WTC11 (cell line): ENCODE measurements at regions not wholly inside any gene's neighbourhood (a gene's known extent, or its start where the extent isn't known, plus 50 kb on each side); places are given as distances from the start of the nearest gene placed in this dataset.

Experiments used
- ATAC-seq: fragments of 200-7000 bp; cut with Tn5 transposase; 2 replicates; pipeline ENCODE4 v1.10.0; 2021; ENCODE audit warnings: mild to moderate bottlenecking, moderate library complexity
- CTCF ChIA-PET: fragments of 300-600 bp; sonication (Branson Sonifier 250); formaldehyde crosslinking; loops from one replicate; lab custom pipeline; 2021; ENCODE audit warnings: antibody characterized with exemption; lab: Charles Lee
- POLR2A ChIA-PET: fragments of 350-600 bp; sonication (Branson Sonifier 250); formaldehyde crosslinking; loops from one replicate; lab custom pipeline; 2021; ENCODE audit warnings: antibody characterized with exemption; lab: Charles Lee
- DNase-seq: peaks from one replicate; pipeline ENCODE4 v3.0.0; 2021; ENCODE audit warnings: low spot score
- H3K27ac Mint-ChIP-seq: 2 replicates; pipeline ENCODE4 v1.8.0; 2021; ENCODE audit warnings: mixed read lengths
- H3K27me3 Mint-ChIP-seq: 2 replicates; pipeline ENCODE4 v1.8.0; 2021; ENCODE audit warnings: low read depth, mild to moderate bottlenecking, moderate library complexity, mixed read lengths
- H3K36me3 Mint-ChIP-seq: 2 replicates; pipeline ENCODE4 v1.8.0; 2021; ENCODE audit warnings: mixed read lengths
- H3K4me1 Mint-ChIP-seq: 2 replicates; pipeline ENCODE4 v1.8.0; 2022; ENCODE audit warnings: mixed read lengths
- H3K4me3 Mint-ChIP-seq: 2 replicates; pipeline ENCODE4 v1.8.0; 2021; ENCODE audit warnings: mild to moderate bottlenecking, moderate library complexity, mixed read lengths
- H3K9me3 Mint-ChIP-seq: 2 replicates; pipeline ENCODE4 v1.8.0; 2021; ENCODE audit warnings: mixed read lengths
- CREB1 ChIP-seq: sonication (generic); formaldehyde crosslinking; IDR thresholded peaks from 2 replicates; pipeline ENCODE4 v1.8.0; 2023; ENCODE audit warnings: mild to moderate bottlenecking, missing genetic modification reagents
- GRHL2 ChIP-seq: fragments of 250-450 bp; sonication (Bioruptor Pico); IDR thresholded peaks from 2 replicates; pipeline ENCODE4 v1.8.0; 2022; ENCODE audit warnings: mild to moderate bottlenecking, moderate library complexity; ENCODE audit not compliant: insufficient replicate concordance, severe bottlenecking
- IRF2 ChIP-seq: sonication (generic); formaldehyde crosslinking; IDR thresholded peaks from 2 replicates; pipeline ENCODE4 v1.8.0; 2022; ENCODE audit warnings: low read depth, missing genetic modification reagents, borderline replicate concordance
- JAZF1 ChIP-seq: fragments of 250-450 bp; sonication (Bioruptor Pico); IDR thresholded peaks from 2 replicates; pipeline ENCODE4 v1.9.0; 2021; ENCODE audit warnings: moderate library complexity, mild to moderate bottlenecking, inconsistent platforms
- RELA ChIP-seq: sonication (generic); formaldehyde crosslinking; IDR thresholded peaks from 2 replicates; pipeline ENCODE4 v1.8.1; 2022; ENCODE audit warnings: missing genetic modification reagents, mild to moderate bottlenecking, borderline replicate concordance
- SOX15 ChIP-seq: fragments of 250-450 bp; sonication (Bioruptor Pico); IDR thresholded peaks from 2 replicates; pipeline ENCODE4 v1.9.0; 2021; ENCODE audit warnings: mild to moderate bottlenecking
- TCF7 ChIP-seq: sonication (generic); formaldehyde crosslinking; IDR thresholded peaks from 2 replicates; pipeline ENCODE4 v1.8.0; 2022; ENCODE audit warnings: mild to moderate bottlenecking, low read depth, missing genetic modification reagents, moderate library complexity
- TEAD4 ChIP-seq: sonication (generic); formaldehyde crosslinking; IDR thresholded peaks from 2 replicates; pipeline ENCODE4 v1.8.0; 2022; ENCODE audit warnings: mild to moderate bottlenecking, missing genetic modification reagents
- TF ChIP-seq, protein P1 (sequence below): sonication (generic); formaldehyde crosslinking; IDR thresholded peaks from 2 replicates; pipeline ENCODE4 v1.8.0; 2022; ENCODE audit warnings: mild to moderate bottlenecking, missing genetic modification reagents
- TF ChIP-seq, protein P2 (sequence below): fragments of 250-450 bp; sonication (Bioruptor Pico); IDR thresholded peaks from 2 replicates; pipeline ENCODE4 v2.1.2; 2022; ENCODE audit warnings: mild to moderate bottlenecking, moderate library complexity
- TF ChIP-seq, protein P3 (sequence below): sonication (generic); formaldehyde crosslinking; IDR thresholded peaks from 2 replicates; pipeline ENCODE4 v1.8.1; 2023; ENCODE audit warnings: mild to moderate bottlenecking, missing genetic modification reagents, borderline replicate concordance
- TF ChIP-seq, protein P4 (sequence below): fragments of 250-450 bp; sonication (Bioruptor Pico); IDR thresholded peaks from 2 replicates; pipeline ENCODE4 v1.9.0; 2021; ENCODE audit warnings: moderate library complexity, mild to moderate bottlenecking, inconsistent platforms, borderline replicate concordance
- TF ChIP-seq, protein P5 (sequence below): sonication (generic); formaldehyde crosslinking; IDR thresholded peaks from 2 replicates; pipeline ENCODE4 v1.8.1; 2023; ENCODE audit warnings: mild to moderate bottlenecking, missing genetic modification reagents
- TF ChIP-seq, protein P6 (sequence below): fragments of 200-600 bp; IDR thresholded peaks from 2 replicates; pipeline ENCODE4 v1.8.0; 2022; ENCODE audit warnings: antibody characterized with exemption
- TF ChIP-seq, protein P7 (sequence below): fragments of 250-450 bp; sonication (Bioruptor Pico); conservative IDR thresholded peaks from 2 replicates; pipeline ENCODE4 v1.9.0; 2021; ENCODE audit warnings: mild to moderate bottlenecking
- TF ChIP-seq, protein P8 (sequence below): sonication (generic); formaldehyde crosslinking; IDR thresholded peaks from 2 replicates; pipeline ENCODE4 v1.8.0; 2022; ENCODE audit warnings: mild to moderate bottlenecking, missing genetic modification reagents

DNA sequence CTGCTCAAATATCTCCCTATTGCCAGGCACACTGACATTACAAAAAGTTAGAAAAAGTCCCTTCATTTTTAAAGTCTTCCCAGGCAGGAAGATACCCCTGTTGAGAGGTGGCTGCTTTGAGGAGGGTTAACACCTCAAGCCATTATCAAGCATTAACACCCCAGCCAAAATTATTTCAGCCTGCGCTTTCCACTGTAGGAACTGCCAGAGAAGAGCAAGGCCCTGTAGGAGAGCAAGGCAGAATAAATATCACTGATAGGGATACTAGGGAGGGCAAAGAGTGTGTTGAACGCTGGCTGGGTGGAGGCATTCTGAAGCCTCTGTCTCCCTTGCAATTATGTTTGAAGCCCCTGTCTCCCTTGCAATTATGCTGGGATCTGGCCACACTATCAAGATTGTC is 1020.7 kb upstream of the CELF4 start:
- TF ChIP-seq IRF2 (CRISPR knock-in tag) = no peak
- no peak for TF ChIP-seq RELA (CRISPR knock-in tag)
- no peak for TF ChIP-seq TCF7 (CRISPR knock-in tag)
- TF ChIP-seq, protein P1, sequence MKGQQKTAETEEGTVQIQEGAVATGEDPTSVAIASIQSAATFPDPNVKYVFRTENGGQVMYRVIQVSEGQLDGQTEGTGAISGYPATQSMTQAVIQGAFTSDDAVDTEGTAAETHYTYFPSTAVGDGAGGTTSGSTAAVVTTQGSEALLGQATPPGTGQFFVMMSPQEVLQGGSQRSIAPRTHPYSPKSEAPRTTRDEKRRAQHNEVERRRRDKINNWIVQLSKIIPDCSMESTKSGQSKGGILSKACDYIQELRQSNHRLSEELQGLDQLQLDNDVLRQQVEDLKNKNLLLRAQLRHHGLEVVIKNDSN (CRISPR knock-in tag) = no peak
- TF ChIP-seq, protein P2, sequence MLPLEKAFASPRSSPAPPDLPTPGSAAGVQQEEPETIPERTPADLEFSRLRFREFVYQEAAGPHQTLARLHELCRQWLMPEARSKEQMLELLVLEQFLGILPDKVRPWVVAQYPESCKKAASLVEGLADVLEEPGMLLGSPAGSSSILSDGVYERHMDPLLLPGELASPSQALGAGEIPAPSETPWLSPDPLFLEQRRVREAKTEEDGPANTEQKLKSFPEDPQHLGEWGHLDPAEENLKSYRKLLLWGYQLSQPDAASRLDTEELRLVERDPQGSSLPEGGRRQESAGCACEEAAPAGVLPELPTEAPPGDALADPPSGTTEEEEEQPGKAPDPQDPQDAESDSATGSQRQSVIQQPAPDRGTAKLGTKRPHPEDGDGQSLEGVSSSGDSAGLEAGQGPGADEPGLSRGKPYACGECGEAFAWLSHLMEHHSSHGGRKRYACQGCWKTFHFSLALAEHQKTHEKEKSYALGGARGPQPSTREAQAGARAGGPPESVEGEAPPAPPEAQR (CRISPR knock-in tag) = no peak
- no peak for TF ChIP-seq JAZF1 (CRISPR knock-in tag)
- TF ChIP-seq, protein P3, sequence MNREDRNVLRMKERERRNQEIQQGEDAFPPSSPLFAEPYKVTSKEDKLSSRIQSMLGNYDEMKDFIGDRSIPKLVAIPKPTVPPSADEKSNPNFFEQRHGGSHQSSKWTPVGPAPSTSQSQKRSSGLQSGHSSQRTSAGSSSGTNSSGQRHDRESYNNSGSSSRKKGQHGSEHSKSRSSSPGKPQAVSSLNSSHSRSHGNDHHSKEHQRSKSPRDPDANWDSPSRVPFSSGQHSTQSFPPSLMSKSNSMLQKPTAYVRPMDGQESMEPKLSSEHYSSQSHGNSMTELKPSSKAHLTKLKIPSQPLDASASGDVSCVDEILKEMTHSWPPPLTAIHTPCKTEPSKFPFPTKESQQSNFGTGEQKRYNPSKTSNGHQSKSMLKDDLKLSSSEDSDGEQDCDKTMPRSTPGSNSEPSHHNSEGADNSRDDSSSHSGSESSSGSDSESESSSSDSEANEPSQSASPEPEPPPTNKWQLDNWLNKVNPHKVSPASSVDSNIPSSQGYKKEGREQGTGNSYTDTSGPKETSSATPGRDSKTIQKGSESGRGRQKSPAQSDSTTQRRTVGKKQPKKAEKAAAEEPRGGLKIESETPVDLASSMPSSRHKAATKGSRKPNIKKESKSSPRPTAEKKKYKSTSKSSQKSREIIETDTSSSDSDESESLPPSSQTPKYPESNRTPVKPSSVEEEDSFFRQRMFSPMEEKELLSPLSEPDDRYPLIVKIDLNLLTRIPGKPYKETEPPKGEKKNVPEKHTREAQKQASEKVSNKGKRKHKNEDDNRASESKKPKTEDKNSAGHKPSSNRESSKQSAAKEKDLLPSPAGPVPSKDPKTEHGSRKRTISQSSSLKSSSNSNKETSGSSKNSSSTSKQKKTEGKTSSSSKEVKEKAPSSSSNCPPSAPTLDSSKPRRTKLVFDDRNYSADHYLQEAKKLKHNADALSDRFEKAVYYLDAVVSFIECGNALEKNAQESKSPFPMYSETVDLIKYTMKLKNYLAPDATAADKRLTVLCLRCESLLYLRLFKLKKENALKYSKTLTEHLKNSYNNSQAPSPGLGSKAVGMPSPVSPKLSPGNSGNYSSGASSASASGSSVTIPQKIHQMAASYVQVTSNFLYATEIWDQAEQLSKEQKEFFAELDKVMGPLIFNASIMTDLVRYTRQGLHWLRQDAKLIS = no peak
- TF ChIP-seq, protein P4, sequence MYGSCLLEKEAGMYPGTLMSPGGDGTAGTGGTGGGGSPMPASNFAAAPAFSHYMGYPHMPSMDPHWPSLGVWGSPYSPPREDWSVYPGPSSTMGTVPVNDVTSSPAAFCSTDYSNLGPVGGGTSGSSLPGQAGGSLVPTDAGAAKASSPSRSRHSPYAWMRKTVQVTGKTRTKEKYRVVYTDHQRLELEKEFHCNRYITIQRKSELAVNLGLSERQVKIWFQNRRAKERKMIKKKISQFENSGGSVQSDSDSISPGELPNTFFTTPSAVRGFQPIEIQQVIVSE = no peak
- TF ChIP-seq, protein P5, sequence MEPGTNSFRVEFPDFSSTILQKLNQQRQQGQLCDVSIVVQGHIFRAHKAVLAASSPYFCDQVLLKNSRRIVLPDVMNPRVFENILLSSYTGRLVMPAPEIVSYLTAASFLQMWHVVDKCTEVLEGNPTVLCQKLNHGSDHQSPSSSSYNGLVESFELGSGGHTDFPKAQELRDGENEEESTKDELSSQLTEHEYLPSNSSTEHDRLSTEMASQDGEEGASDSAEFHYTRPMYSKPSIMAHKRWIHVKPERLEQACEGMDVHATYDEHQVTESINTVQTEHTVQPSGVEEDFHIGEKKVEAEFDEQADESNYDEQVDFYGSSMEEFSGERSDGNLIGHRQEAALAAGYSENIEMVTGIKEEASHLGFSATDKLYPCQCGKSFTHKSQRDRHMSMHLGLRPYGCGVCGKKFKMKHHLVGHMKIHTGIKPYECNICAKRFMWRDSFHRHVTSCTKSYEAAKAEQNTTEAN (CRISPR knock-in tag) = no peak
- TF ChIP-seq, protein P6, sequence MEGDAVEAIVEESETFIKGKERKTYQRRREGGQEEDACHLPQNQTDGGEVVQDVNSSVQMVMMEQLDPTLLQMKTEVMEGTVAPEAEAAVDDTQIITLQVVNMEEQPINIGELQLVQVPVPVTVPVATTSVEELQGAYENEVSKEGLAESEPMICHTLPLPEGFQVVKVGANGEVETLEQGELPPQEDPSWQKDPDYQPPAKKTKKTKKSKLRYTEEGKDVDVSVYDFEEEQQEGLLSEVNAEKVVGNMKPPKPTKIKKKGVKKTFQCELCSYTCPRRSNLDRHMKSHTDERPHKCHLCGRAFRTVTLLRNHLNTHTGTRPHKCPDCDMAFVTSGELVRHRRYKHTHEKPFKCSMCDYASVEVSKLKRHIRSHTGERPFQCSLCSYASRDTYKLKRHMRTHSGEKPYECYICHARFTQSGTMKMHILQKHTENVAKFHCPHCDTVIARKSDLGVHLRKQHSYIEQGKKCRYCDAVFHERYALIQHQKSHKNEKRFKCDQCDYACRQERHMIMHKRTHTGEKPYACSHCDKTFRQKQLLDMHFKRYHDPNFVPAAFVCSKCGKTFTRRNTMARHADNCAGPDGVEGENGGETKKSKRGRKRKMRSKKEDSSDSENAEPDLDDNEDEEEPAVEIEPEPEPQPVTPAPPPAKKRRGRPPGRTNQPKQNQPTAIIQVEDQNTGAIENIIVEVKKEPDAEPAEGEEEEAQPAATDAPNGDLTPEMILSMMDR = no peak
- no peak for TF ChIP-seq CREB1
- no peak for TF ChIP-seq SOX15 (CRISPR knock-in tag)
- no peak for TF ChIP-seq GRHL2
- TF ChIP-seq, protein P7, sequence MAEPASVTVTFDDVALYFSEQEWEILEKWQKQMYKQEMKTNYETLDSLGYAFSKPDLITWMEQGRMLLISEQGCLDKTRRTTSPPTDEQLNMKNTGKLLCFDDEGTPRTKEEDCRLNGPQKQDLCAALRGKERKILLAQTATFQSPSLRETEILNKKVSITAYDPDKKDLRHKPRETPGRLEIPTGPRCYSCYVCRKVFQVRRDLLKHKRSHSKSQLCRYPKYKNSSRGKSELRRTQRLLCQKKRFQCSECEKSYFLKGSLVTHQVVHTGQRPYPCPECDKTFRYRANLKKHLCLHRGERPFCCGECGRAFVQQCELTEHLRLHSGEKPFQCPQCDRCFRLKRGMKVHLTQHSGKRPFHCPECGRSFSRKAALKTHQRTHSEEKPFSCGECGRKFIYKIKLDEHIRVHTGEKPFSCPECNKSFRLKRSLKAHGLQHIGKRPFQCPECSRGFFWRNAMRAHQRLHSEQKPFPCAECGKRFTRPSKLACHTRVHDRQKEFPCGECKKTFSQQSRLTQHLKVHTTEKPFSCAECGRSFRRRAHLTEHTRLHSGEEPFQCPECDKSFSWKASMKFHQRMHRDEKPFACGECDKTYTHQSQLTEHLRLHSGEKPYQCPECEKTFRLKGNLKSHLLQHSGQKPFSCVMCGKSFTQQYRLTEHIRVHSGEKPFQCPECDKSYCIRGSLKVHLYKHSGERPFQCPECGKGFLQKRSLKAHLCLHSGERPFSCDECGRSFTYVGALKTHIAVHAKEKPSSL = no peak
- TF ChIP-seq TEAD4 (CRISPR knock-in tag) = no peak
- TF ChIP-seq, protein P8, sequence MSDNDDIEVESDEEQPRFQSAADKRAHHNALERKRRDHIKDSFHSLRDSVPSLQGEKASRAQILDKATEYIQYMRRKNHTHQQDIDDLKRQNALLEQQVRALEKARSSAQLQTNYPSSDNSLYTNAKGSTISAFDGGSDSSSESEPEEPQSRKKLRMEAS = no peak
- TF ChIP-seq, all 79 proteins: peak for 0
- Mint-ChIP-seq H3K9me3 (peaks cover 5% of the 10 kb centered on the region), H3K4me1 (peaks cover 11% of the 10 kb centered on the region), H3K27me3 (no peaks in the 10 kb centered on the region), H3K4me3 (no peak overlapping the region), H3K27ac (no peak overlapping the region), H3K36me3 (no peaks in the 10 kb centered on the region)
- DNase-seq = no peak
- POLR2A ChIA-PET = no interaction called here
- ATAC-seq = no peak
- CTCF ChIA-PET = no interaction called here
